ENCODE measurements at regions not wholly inside any gene's neighbourhood (a gene's known extent, or its start where the extent isn't known, plus 50 kb on each side); places are given as distances from the start of the nearest gene placed in this dataset.
A peak's percentile ranks its signal among the peaks of the same experiment; 100 is the strongest.
"Not testable (repeated sequence)": the region's sequence is repeated elsewhere in the genome, so short reads cannot be mapped to it uniquely, and the experiment has no call there.

- no peak for DNase-seq
Measured at GRCh38 chr12:87520968-87521367, 508.2 kb downstream of the C12orf50 start.

GRCh38 chr12:87518481-87518880, 510.7 kb downstream of the C12orf50 start:
- DNase-seq, result no peak

- DNase-seq, result no peak
Measured at GRCh38 chr12:87518036-87518435, 511.2 kb downstream of the C12orf50 start.

- DNase-seq, result no peak
Measured at GRCh38 chr12:87513536-87514280, 515.5 kb downstream of the C12orf50 start.

GRCh38 chr12:87511371-87511770, 517.8 kb downstream of the C12orf50 start:
- no peak for DNase-seq

GRCh38 chr12:87509237-87509820, 519.9 kb downstream of the C12orf50 start:
- DNase-seq, result no peak

- DNase-seq, result no peak
Measured at GRCh38 chr12:87491598-87491997, 537.6 kb downstream of the C12orf50 start.

- no peak for DNase-seq
Measured at GRCh38 chr12:87491089-87491488, 538.1 kb downstream of the C12orf50 start.

- DNase-seq, result no peak
Measured at GRCh38 chr12:87469295-87469694, 559.9 kb downstream of the C12orf50 start.

- no peak for DNase-seq
Measured at GRCh38 chr12:87467936-87468335, 561.3 kb downstream of the C12orf50 start.

GRCh38 chr12:87464565-87464964, 564.6 kb downstream of the C12orf50 start:
- no peak for DNase-seq

GRCh38 chr12:87444039-87444438, 585.2 kb downstream of the C12orf50 start:
- DNase-seq, result no peak

GRCh38 chr12:87441511-87441910, 587.7 kb downstream of the C12orf50 start:
- DNase-seq, result no peak

GRCh38 chr12:87439990-87440827, 589.0 kb downstream of the C12orf50 start:
- DNase-seq, result peak; percentile 42

- no peak for DNase-seq
Measured at GRCh38 chr12:87430444-87430843, 598.8 kb downstream of the C12orf50 start.

- no peak for DNase-seq
Measured at GRCh38 chr12:87428701-87429277, 600.4 kb downstream of the C12orf50 start.

GRCh38 chr12:87427770-87428169, 601.4 kb downstream of the C12orf50 start:
- no peak for DNase-seq

GRCh38 chr12:87425942-87426554, 603.2 kb downstream of the C12orf50 start:
- no peak for DNase-seq

- DNase-seq, result not testable (repeated sequence)
Measured at GRCh38 chr12:87421233-87421632, 608.0 kb downstream of the C12orf50 start.

GRCh38 chr12:87413784-87414183, 615.4 kb downstream of the C12orf50 start:
- no peak for DNase-seq

GRCh38 chr12:87406926-87407325, 622.3 kb downstream of the C12orf50 start:
- no peak for DNase-seq

GRCh38 chr12:87405918-87406317, 623.3 kb downstream of the C12orf50 start:
- no peak for DNase-seq

GRCh38 chr12:87394168-87394567, 635.0 kb downstream of the C12orf50 start:
- DNase-seq, result not testable (repeated sequence)
